Kidney (tissue), 13 donors: ENCODE measurements at regions not wholly inside any gene's neighbourhood (a gene's known extent, or its start where the extent isn't known, plus 50 kb on each side); places are given as distances from the start of the nearest gene placed in this dataset.

Experiments used
- DNase-seq, 5 donors: peaks; one replicate each; pipeline ENCODE4 v3.0.0-alpha.2; 2013 to 2020
- FAIRE-seq: peaks from 2 replicates; lab custom pipeline; 2012; peaks lifted over from hg19 to GRCh38; lab: Jason Lieb, UNC
- H3K27ac ChIP-seq, 2 donors: one replicate each; pipeline ENCODE4 v1.7.0; 2013; ENCODE audit warnings: low read depth in 2 of 2, low read length in 2 of 2, inconsistent platforms in 1 of 2
- H3K27me3 ChIP-seq: one replicate; pipeline ENCODE4 v1.7.1; 2013; ENCODE audit warnings: low read length, inconsistent platforms; ENCODE audit not compliant: control insufficient read depth, insufficient read depth
- H3K36me3 ChIP-seq, 3 donors: one replicate each; pipeline versions ENCODE4 v1.7.0 to v1.7.1; 2013; ENCODE audit warnings: low read length in 3 of 3, control low read depth in 1 of 3, inconsistent platforms in 1 of 3; ENCODE audit not compliant: insufficient read depth in 3 of 3, control insufficient read depth in 2 of 3
- H3K4me1 ChIP-seq, 3 donors: one replicate each; pipeline versions ENCODE4 v1.7.0 to v1.7.1; 2013; ENCODE audit warnings: low read length in 3 of 3, inconsistent platforms in 1 of 3, low read depth in 1 of 3; ENCODE audit not compliant: control insufficient read depth in 2 of 3, insufficient read depth in 2 of 3
- H3K4me3 ChIP-seq, 3 donors: one replicate each; pipeline versions ENCODE4 v1.7.0 to v1.8.1; 2013; ENCODE audit warnings: low read length in 3 of 3, control low read depth in 1 of 3, inconsistent platforms in 1 of 3
- H3K9ac ChIP-seq, 3 donors: one replicate each; pipeline versions ENCODE4 v1.7.0 to v1.7.1; 2013; ENCODE audit warnings: low read length in 3 of 3, control low read depth in 1 of 3, inconsistent platforms in 1 of 3
- H3K9me3 ChIP-seq, 3 donors: one replicate each; pipeline versions ENCODE4 v1.7.0 to v1.7.1; 2013; ENCODE audit warnings: low read length in 3 of 3, control low read depth in 1 of 3, inconsistent platforms in 1 of 3; ENCODE audit not compliant: control insufficient read depth in 2 of 3, insufficient read depth in 1 of 3
- intact Hi-C: fragments of 100-400 bp; cut with DNase I; formaldehyde crosslinking; loops from one replicate; pipeline ENCODE4 v1.11.1; 2022
- TF ChIP-seq, protein P1 (sequence below): IDR thresholded peaks from 3 replicates; pipeline ENCODE4 v1.5.1; 2012; ENCODE audit warnings: mild to moderate bottlenecking, moderate library complexity, borderline replicate concordance; ENCODE audit not compliant: insufficient read depth; ENCODE audit errors: extremely low read depth
- donor health status: control.
- donor health status: control.
- donor health status: control.
- donor health status: control.
- donor health status: control.
- donor health status: DM: yes; HTN: yes; CAD: no.
- donor health status: Normal renal cell carcinoma (clear cell type).

DNA sequence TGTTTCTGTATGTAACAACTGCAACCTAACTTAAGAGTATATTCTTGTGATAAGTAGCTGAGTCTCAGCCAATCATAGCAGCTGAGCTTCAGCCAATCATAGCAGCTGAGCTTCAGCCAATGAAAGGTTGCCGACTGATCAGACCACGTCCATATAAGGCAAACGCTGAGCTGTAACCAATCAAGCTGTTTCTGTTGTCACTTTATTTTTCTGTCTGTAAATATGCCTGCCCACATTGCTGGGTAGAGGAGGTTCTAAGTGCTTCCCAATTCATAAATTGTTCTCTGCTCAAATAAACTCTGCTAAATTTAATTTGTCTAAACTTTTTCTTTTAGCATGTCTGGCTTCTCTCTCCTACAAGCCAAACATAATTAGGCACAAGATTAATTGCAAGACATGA, 231.5 kb upstream of the TCF4 start:
- TF ChIP-seq, protein P1, sequence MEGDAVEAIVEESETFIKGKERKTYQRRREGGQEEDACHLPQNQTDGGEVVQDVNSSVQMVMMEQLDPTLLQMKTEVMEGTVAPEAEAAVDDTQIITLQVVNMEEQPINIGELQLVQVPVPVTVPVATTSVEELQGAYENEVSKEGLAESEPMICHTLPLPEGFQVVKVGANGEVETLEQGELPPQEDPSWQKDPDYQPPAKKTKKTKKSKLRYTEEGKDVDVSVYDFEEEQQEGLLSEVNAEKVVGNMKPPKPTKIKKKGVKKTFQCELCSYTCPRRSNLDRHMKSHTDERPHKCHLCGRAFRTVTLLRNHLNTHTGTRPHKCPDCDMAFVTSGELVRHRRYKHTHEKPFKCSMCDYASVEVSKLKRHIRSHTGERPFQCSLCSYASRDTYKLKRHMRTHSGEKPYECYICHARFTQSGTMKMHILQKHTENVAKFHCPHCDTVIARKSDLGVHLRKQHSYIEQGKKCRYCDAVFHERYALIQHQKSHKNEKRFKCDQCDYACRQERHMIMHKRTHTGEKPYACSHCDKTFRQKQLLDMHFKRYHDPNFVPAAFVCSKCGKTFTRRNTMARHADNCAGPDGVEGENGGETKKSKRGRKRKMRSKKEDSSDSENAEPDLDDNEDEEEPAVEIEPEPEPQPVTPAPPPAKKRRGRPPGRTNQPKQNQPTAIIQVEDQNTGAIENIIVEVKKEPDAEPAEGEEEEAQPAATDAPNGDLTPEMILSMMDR: no peak
- Histone ChIP-seq H3K9me3 (no peaks in the 10 kb centered on the region), H3K4me3 (no peak overlapping the region), H3K27me3 (no peaks in the 10 kb centered on the region), H3K4me1 (no peaks in the 10 kb centered on the region), H3K9ac (no peak overlapping the region), H3K27ac (no peak overlapping the region), H3K36me3 (no peaks in the 10 kb centered on the region)
- DNase-seq: no peak
- no peak for FAIRE-seq
- intact Hi-C loops: no loop called here

DNA sequence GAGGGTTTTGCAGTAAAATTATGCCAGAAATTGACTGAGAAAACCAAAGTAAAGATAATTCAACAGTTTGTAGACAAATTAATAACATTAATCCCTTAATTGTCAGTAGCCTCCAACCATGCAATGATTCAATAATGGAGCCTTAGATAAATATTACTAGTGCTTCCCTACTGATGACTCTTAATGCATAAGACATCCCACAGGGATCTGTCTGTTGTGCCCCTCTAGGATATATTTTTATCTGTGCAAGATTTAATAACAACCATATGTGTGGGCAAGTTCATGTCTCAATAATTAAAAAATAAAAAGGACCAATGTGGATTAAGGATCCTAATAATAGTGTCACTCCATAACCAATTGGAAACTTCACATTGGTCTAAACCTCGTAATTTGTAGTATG, 230.3 kb upstream of the TCF4 start:
- no peak overlapping the region for H3K9ac ChIP-seq
- FAIRE-seq: no peak
- H3K4me1 ChIP-seq: no peaks in the 10 kb centered on the region
- no peak for DNase-seq
- no peak overlapping the region for H3K27ac ChIP-seq
- no peaks in the 10 kb centered on the region for H3K27me3 ChIP-seq
- intact Hi-C loops: no loop called here
- TF ChIP-seq, protein P1: no peak
- no peak overlapping the region for H3K4me3 ChIP-seq
- no peaks in the 10 kb centered on the region for H3K9me3 ChIP-seq
- H3K36me3 ChIP-seq: no peaks in the 10 kb centered on the region

DNA sequence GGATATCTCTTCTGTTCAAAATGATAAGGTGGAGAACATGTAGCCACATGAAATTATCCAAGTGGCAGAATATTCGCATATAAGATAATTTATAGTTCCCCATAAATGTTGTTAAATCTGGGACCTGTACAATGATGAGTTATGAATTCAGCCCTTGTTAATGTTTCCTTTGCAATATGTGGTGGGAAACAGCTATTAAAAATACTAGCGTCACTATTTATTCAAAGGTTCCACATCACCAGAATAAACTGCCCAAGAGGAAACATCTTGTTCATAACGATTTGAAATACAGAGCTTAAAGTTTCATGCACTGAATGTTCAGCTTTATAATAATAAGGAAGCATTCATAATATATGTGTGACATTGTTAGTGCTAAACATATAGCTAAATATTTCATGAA, 223.9 kb upstream of the TCF4 start:
- intact Hi-C loops: no loop called here
- DNase-seq: no peak
- FAIRE-seq: no peak

DNA sequence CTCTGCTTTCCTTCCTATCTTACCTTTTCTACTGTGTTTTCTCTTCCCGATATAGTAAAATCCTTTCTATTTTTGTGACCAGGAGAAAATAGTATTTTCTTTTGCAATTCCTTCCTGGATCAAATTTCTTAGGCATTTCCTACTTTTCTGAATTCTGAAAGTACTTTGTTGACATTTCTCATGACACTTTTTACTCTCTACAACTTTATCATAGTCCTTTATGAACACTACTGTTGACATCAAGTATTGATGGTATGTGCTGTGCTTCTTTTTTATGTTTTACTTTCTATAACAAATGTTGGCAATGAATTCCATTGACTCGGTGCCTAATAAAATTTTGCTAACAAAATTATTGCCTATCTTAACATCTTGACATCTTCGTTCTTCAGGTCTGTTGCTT, 217.7 kb upstream of the TCF4 start:
- no peaks in the 10 kb centered on the region for H3K9me3 ChIP-seq
- no peak overlapping the region for H3K4me3 ChIP-seq
- no peaks in the 10 kb centered on the region for H3K36me3 ChIP-seq
- no peak overlapping the region for H3K9ac ChIP-seq
- no peaks in the 10 kb centered on the region for H3K27me3 ChIP-seq
- no peaks in the 10 kb centered on the region for H3K4me1 ChIP-seq
- intact Hi-C loops: no loop called here
- no peak overlapping the region for H3K27ac ChIP-seq
- DNase-seq (no peak), FAIRE-seq (no peak)
- TF ChIP-seq, protein P1: no peak

More for the DNA sequence above, 223.9 kb upstream of the TCF4 start:
- Histone ChIP-seq H3K27me3 (no peaks in the 10 kb centered on the region), H3K36me3 (no peaks in the 10 kb centered on the region), H3K27ac (no peak overlapping the region), H3K4me3 (no peak overlapping the region), H3K9me3 (no peaks in the 10 kb centered on the region), H3K9ac (no peak overlapping the region), H3K4me1 (no peaks in the 10 kb centered on the region)
- TF ChIP-seq, protein P1: no peak
